Coronary artery (tissue), 2 donors: ENCODE measurements at regions not wholly inside any gene's neighbourhood (a gene's known extent, or its start where the extent isn't known, plus 50 kb on each side); places are given as distances from the start of the nearest gene placed in this dataset.

Experiments used
- DNase-seq: peaks from one replicate; pipeline ENCODE4 v3.0.0-alpha.2; 2017; ENCODE audit warnings: low spot score
- H3K27ac ChIP-seq, 2 donors: fragments of 200-600 bp; sonication (generic); one replicate each; pipeline ENCODE4 v1.5.1; 2016 to 2019
- H3K4me3 ChIP-seq: fragments of 200-600 bp; sonication (generic); 2 replicates; pipeline ENCODE4 v1.5.1; 2016; ENCODE audit warnings: mild to moderate bottlenecking, moderate library complexity
- TF ChIP-seq, protein P1 (sequence below): fragments of 200-600 bp; sonication (generic); IDR thresholded peaks from one replicate; pipeline ENCODE4 v1.5.1; 2019; ENCODE audit warnings: antibody characterized with exemption

DNA sequence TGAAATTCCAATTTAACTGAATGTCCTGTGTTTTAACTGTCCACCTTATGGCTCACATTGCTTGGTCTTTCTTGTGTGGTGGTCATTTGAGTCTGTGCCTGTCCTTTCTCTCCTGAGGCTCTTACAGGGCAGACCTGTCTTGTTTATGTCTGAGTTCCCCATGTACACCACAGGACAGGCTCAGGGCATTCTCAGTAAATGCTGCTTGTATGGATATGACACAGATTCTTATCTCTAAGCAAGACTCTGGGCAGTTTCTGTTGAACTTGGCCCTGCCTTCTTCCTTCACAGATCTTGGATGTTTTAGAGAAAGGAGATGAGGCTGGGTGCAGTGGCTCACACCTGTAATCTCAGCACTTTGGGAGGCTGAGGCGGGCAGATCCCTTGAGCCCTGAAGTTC lies 159.1 kb upstream of the CSF3R start:
- H3K27ac ChIP-seq: no peak overlapping the region

DNA sequence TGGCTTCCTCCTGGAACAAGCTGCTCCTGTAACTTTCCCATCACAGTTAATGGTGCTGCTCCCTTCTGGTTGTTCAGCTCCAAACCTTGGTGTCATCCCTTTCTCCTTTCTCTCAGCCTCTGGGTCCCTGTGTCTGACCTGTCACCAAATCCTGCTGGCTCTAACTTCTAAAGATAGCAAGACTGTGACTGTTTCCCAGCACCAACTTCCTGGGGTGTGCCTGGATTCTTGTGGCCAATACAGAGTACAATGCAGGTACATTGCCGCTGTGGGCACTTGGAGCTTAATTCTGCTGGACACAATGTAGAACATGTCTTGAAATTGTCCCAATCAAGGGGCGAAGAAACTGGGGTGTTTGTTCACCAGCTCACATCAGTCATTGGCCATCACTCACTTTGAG lies 156.7 kb upstream of the CSF3R start:
- Histone ChIP-seq H3K4me3 (no peak overlapping the region), H3K27ac (no peak overlapping the region)
- TF ChIP-seq, protein P1, sequence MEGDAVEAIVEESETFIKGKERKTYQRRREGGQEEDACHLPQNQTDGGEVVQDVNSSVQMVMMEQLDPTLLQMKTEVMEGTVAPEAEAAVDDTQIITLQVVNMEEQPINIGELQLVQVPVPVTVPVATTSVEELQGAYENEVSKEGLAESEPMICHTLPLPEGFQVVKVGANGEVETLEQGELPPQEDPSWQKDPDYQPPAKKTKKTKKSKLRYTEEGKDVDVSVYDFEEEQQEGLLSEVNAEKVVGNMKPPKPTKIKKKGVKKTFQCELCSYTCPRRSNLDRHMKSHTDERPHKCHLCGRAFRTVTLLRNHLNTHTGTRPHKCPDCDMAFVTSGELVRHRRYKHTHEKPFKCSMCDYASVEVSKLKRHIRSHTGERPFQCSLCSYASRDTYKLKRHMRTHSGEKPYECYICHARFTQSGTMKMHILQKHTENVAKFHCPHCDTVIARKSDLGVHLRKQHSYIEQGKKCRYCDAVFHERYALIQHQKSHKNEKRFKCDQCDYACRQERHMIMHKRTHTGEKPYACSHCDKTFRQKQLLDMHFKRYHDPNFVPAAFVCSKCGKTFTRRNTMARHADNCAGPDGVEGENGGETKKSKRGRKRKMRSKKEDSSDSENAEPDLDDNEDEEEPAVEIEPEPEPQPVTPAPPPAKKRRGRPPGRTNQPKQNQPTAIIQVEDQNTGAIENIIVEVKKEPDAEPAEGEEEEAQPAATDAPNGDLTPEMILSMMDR: no peak
- no peak for DNase-seq

More for the DNA sequence above, 159.1 kb upstream of the CSF3R start:
- no peak for DNase-seq
- H3K4me3 ChIP-seq: no peak overlapping the region
- TF ChIP-seq, protein P1: no peak

DNA sequence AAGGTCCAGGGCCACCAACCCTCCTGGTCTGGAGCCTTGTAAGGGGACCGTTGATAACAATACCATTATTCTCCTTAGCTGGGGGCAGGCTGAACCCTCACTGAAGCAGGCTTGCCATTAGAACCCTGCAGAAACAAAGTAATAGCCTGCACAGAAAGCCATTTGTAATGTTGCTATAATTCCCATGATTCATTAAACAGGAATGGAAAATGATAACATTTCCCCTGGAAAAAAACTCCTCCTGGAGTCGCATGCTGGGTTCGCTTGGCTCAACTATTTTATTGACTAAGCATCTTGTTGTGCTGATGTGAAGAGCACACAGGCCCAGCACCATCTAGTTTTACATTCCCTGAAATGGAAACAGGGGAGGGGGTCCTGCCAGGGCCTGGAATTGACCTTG lies 155.6 kb upstream of the CSF3R start:
- no peak overlapping the region for H3K4me3 ChIP-seq
- DNase-seq: no peak
- TF ChIP-seq, protein P1: no peak
- no peak overlapping the region for H3K27ac ChIP-seq

DNA sequence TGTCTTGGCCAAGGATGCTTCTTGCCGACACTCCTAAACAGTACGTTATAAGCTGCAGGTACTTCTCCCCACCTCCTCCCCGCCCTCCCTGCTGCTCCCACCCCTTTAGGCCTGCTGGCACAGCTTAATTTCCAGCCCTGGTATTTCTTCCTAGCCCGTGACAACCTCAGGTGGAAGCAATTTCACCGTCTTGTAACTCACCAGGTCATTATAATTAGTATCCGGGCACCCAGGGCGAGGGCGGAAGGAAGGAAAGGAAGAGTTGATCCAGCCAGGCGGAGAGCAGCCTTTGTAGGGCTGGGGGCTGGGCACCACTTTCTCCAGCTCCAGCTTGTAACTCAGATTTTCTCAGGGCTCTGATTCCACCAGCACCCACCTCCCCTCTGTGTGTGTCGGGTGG lies 153.5 kb upstream of the CSF3R start:
- TF ChIP-seq, protein P1: no peak
- Histone ChIP-seq H3K27ac (no peak overlapping the region), H3K4me3 (no peak overlapping the region)
- DNase-seq: no peak

DNA sequence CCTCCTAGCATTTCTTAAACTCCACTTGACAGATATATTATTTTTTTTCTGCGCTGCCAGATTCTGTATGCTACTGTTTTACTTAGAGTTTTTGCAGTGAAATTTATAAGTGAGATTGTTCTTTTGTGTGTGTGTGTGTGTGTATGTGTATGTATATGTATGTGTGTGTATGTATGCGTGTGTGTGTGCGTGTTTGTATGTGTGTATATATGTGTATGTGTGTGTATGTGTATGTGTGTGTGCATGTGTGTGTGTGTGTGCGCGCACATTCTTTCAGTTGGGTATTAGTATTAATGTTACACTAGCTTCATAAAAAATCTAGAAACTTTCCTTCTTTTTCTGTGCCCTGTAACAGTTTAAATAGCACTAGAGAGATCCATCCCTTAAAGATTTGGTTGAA lies 152.6 kb upstream of the CSF3R start:
- no peak overlapping the region for H3K4me3 ChIP-seq
- H3K27ac ChIP-seq: no peak overlapping the region
- TF ChIP-seq, protein P1: no peak
- no peak for DNase-seq

DNA sequence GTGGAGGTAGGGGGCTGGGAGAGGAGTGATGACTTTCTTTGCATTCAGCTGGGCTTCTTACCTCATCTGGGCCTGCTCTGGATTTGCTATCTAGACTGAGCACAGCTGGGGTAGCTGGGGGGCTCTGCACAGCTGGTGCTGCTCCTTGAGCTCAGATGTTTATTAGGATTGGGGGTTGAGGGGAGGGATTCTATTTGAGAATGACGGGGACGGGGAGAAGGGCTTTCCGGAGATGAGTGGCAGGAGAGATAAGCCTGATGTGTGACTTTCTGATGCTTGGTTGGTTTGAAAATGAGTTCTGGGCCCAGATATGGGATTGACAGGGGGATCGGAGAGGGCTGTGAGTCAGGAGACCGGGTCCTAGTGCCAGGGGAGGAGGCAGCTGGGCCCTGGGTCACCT lies 146.1 kb upstream of the CSF3R start:
- TF ChIP-seq, protein P1: no peak
- Histone ChIP-seq H3K4me3 (no peak overlapping the region), H3K27ac (no peak overlapping the region)
- no peak for DNase-seq

DNA sequence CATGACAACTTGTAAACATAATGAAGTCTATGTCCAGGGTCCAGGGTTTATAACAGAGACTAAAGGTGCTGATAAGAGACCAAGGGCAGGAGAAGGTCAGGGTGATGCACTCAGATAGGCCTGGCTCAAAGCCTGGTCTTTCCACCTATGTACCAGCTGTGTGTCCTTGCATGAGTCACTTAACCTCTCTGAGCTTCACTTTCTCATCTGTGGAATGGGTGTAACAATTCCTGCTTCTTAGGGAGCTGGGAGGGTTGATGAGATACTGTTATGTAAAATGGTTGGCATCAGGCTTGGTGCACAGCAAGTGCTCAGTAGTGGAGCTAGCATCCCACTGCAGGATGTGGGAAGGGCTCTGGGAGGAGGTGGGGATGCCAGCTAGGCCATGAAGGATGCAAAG lies 143.7 kb upstream of the CSF3R start:
- no peak overlapping the region for H3K27ac ChIP-seq
- TF ChIP-seq, protein P1: no peak
- no peak overlapping the region for H3K4me3 ChIP-seq
- DNase-seq: no peak
